DMS 273 (cell line): ENCODE measurements at regions not wholly inside any gene's neighbourhood (a gene's known extent, or its start where the extent isn't known, plus 50 kb on each side); places are given as distances from the start of the nearest gene placed in this dataset.
"Not testable (repeated sequence)": the region's sequence is repeated elsewhere in the genome, so short reads cannot be mapped to it uniquely, and the experiment has no call there.

Experiments used
- DNase-seq: peaks from one replicate; lab custom pipeline; 2025; ENCODE audit not compliant: unreplicated experiment; lab: John Stamatoyannopoulos, UW

DNA sequence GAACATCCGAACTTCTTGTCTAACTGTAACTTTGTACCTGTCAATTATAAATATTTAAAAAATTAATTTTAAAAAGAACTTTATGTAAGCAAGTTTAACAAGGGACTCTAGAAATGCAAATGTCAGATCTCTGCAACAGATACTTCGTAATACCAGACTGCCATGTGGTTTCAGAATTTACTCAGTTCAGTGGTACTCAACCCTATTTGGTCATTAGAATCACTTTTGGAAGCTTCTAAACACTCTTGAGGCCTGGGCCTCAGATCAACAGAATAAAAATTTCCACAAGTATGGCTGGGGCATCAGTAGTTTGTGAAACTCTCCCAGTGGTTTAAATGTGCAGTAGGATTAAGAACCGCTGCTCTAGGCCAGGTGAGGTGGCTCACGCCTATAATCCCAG lies 139.5 kb upstream of the SMYD2 start:
- no peak for DNase-seq

GRCh38 chr1:214143006-214143992 lies 137.7 kb upstream of the SMYD2 start:
- peak; percentile 58 for DNase-seq

DNA sequence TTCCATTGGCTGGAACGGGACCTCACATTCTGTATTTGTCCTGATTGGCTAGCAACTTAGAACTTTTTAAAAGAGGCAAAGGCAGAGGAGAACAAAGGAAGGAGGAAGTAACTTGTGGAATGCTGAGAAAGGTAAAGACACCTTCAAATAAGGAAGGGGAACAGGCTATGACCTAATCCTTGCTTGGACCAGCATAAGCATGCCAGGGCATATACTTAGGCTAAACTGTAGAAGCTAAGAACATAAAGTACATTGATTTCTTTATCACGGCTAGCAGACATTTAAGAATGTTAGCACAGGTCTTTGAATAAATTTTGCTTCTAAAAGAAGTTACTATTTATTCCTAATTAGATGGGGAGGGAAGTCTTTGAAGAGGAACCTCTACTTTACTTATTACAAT lies 136.4 kb upstream of the SMYD2 start:
- DNase-seq = not testable (repeated sequence)

- peak; percentile 87 for DNase-seq
These were observed 134.4 kb upstream of the SMYD2 start for GRCh38 chr1:214146523-214146922.

GRCh38 chr1:214154596-214155292 lies 126.2 kb upstream of the SMYD2 start:
- DNase-seq = no peak

DNA sequence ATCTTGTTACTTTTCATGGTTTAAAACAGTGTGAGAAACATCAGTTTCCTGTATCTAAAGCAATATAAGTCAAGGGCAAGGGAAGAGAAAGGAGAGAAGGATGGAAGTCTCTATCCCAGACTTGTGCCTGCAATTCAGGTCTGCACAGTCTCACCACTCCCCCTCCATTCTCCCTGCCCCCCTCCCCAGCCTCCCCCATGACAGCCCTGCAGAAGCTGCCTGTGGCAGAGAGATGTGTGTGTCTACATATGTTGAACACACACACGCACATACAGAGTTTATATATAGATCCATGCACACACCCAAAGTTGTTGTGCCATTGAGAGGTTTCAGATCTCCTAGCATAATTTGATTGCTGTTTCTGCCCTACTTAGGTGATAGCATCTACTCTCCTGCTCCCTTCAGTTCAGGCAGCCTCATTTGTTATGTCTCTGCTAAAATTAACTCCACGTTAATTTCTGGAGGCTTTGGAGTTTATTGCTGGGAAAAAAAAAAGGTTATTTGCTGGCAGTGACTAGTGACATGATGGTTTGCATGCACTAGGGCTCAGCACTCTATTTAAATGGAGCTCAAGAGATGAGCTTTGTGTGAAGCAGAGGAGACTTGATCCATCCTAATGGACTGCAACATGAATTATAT lies 124.9 kb upstream of the SMYD2 start:
- no peak for DNase-seq

DNA sequence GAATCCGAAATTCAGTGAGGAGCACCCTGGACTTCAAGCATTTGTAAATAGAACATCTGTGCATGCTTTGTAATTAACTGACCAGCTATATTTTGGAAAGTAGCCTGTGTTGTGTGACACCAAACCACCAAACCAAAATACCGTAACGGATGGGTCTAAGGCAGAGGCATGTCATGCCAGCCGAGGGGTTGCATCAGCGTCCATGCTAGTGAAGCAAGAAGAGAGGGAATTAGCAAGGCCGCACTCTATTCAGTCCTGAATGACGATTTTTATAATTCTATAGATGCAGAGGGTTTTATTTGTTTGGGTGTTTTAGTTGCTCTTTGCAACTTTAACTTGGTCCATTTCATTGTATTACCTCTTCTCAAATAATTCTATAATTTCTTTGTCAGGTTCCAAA lies 116.8 kb upstream of the SMYD2 start:
- no peak for DNase-seq

DNA sequence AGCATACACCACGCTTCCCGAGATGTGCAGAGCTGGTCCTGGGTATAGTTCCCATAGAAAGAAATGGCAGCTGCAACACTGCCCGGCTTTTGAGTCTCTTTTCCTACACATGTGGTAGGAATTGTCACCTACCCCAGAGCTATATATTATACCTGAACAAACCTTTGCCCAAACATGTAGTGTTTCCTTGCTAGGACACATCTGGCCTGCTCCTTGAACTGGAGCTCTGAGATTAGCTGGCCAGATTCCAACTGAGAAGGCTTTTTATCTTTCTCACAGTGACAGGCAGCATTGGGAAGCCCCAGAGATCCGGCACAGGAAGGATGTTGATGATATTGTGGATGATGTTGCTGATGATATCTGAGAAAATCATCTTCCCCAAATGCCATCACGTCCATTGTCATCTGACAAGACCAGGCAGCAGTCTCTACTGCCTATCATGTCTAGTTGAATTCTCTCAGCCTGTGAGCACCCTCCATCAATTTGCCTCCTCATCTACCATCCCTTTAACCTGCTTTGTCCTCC lies 115.0 kb upstream of the SMYD2 start:
- DNase-seq = peak; percentile 15

DNA sequence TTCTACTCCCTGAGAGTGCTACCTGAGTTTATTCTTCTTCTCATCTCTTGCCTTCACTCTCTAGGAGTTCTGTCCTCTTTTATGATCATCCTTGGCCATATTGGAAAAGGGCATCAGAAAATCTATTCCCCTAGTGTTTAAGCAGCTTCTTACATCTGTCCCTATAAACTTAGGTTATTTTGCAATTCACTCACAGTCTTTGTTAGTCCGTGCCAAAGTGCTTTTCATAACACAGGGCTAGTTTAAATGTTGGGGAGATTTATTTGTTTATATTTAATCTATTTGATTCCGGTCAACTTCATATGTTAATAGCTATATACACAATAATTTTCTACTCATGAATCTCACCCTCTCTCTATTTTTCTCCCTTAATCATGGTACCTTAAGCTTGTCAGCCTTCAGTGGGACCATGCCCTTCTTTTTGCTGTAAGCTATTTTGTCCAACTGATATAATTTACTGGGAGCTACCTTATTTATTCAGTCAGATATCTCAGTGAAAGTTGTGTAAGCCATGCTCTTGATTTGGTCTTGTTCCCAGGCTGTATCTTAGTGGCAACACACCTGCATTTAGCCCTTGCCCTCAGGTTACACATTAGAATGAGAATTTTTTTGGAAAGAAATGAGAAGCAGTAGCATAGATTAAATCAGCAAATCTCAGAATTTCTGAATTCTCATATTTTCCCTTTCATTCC lies 106.3 kb upstream of the SMYD2 start:
- no peak for DNase-seq

DNA sequence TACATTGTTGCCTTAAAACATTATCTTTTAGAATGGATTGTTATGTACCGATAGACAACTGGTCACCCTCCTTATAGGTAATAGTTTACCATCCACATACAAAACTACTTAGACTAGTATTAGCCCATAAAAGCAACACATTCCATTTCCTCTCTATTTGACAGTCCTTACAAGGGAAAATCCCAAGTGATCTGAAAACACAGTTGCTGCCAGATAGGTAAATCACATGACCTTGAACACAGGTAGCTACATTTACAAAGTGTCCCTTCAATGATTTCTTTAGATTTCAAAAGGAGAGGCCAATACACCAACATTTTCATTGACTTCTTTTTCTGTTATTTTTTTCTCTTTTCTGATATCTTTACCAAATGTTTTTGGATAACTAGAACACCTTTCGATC lies 102.9 kb upstream of the SMYD2 start:
- DNase-seq = no peak

- no peak for DNase-seq
These were observed 96.0 kb upstream of the SMYD2 start for GRCh38 chr1:214184992-214185391.

DNA sequence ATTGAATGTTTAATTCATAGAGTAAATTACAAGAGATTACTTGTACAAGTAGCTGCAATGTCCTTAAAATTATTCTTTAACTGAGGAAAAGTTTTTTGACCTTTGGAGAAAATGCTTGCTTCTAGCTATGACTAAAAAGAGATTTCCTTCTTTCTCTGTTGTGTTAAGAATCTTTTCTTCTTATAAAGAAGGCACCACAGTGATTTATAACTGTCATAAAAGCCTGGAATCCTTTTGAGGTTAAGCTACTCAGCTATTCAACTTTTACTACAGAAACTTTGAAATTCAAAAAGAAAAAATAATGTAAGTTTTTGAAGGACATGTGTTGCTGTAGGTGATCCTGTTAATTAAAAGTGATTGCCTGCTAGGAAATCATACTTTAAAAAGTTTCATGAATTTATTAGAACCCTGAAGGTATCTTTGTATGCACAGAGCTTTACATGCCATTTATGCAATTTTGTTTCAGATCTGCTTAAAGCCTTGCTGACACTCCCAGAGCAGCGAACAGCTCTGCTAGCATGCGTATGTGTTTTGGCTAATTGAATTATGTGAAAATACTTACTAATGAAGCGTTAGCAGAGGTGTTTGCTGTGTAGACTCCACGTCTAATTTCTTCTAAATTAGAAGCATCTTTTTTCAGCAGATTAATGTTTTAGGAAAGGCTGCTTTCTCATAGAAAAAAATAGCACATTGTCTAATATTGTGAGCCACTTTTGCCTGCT lies 94.7 kb upstream of the SMYD2 start:
- peak; percentile 9 for DNase-seq

- peak; percentile 59 for DNase-seq
These were observed 93.6 kb upstream of the SMYD2 start for GRCh38 chr1:214187121-214187900.

DNA sequence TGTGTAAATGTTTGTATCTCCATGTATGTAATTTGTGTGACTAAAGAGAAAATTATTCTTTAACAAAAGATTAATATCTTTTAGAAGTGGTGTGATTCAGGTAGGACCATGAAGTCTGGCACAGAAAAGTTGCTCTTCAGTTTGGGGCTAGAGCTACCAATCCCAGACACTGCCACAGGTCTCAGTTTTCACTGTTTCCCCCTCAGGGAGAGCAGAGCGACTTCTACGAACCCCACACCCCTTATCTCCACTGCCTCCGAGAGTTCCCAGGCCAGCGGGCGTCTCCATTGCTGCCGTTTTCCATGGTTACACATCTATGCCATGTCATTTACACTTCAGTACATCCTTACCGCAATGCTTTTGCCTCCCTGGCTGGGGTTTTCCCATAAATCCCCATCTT lies 93.0 kb upstream of the SMYD2 start:
- no peak for DNase-seq

GRCh38 chr1:214188835-214189234 lies 92.1 kb upstream of the SMYD2 start:
- DNase-seq = no peak

- DNase-seq = no peak
These were observed 87.9 kb upstream of the SMYD2 start for GRCh38 chr1:214192825-214193643.

DNA sequence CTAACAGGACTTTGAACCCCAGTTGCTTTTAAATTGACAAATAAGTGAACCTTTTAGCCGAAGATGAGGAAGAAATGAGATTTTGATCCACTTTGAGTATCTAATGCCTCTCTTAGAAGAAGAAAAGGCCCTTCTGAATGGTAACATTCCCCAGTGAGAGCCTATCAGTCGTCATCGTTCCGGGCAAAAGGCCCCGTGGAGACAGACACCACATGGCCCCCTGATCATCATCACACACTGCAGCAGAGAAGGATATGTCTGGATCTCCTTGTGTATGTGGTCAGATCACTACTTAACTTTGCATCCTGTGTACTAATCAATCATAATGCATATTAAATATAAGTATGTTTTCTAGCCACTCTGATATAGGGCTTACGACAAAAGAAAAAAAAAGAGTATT lies 87.3 kb upstream of the SMYD2 start:
- no peak for DNase-seq

DNA sequence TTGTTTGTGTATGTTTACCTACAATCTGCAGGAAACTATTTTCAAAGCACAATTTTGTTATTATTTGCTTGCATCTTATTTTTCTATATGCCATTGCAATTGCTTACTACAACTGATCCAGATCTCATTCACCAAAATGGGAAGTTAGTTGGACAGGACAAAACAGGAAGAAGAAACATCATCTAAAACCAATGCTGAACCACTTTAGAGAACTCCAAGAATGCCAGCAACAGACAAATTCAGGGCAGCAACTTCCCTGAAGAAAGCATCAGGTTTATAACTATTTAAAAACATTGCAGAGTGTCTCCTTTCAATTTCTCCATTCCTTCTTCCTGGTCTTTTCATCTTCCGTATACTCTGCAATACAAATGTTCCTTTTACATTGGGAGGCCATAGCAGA lies 82.4 kb upstream of the SMYD2 start:
- no peak for DNase-seq

- no peak for DNase-seq
These were observed 81.4 kb upstream of the SMYD2 start for GRCh38 chr1:214199585-214199984.
